ENCODE measurements at regions not wholly inside any gene's neighbourhood (a gene's known extent, or its start where the extent isn't known, plus 50 kb on each side); places are given as distances from the start of the nearest gene placed in this dataset.

GRCh38 chr4:61086979-61087378 lies 113.1 kb upstream of the ADGRL3 start:
- no peak overlapping the region for H2BK20ac ChIP-seq (ENCODE audit: low read depth, low read length, poor library complexity, severe bottlenecking)
- no peak overlapping the region for H3K4me2 ChIP-seq (ENCODE audit: insufficient read depth, insufficient read length, low read length)
- Mint-ChIP-seq H3K4me3 (no peak overlapping the region), H3K36me3 (ENCODE audit: insufficient read depth in 1 of 3, low read depth in 3 of 3) (no peaks in the 10 kb centered on the region), H3K9me3 (no peaks in the 10 kb centered on the region), H3K27ac (no peak overlapping the region; a peak in 1 of 7 replicates), H3K27me3 (ENCODE audit: low read depth) (no peaks in the 10 kb centered on the region), H3K4me1 (peaks cover 3% of the 10 kb centered on the region in 2 experiments; a peak in 1 of 4 replicates)
- H4K8ac ChIP-seq (replicated peaks; ENCODE audit: insufficient read length, low read depth, low read length) = no peak overlapping the region
- H2BK15ac ChIP-seq (ENCODE audit: low read depth, low read length) = no peak overlapping the region
- H3K14ac ChIP-seq (ENCODE audit: insufficient read depth, low read length) = no peak overlapping the region
- no peak for DNase-seq
- H3K56ac ChIP-seq (ENCODE audit: insufficient read length, low read depth, low read length) = no peak overlapping the region
- no peak for TF ChIP-seq CTCF (conservative IDR thresholded peaks at IDR 0.05)
- no peak overlapping the region for H2BK120ac ChIP-seq (ENCODE audit: low read depth, low read length, poor library complexity, severe bottlenecking)
- H3T11ph ChIP-seq (ENCODE audit: low read length) = no peak overlapping the region
- no peaks in the 10 kb centered on the region for H3K27me3 ChIP-seq (ENCODE audit: insufficient read depth, low read length)
- no peaks in the 10 kb centered on the region for H4K20me1 ChIP-seq (ENCODE audit: control insufficient read depth, insufficient read depth, insufficient read length)
- no peak overlapping the region for H2AK5ac ChIP-seq (ENCODE audit: insufficient read length, low read length)
- H2BK5ac ChIP-seq (ENCODE audit: insufficient read length, low read length) = no peak overlapping the region
- H3K18ac ChIP-seq (ENCODE audit: insufficient read length, low read depth, low read length) = no peak overlapping the region
- no CpG with 5 or more reads among the region's 3 CpGs for WGBS (ENCODE audit: extremely low coverage, insufficient read length, low lambda C conversion rate)
- H3K9ac ChIP-seq (ENCODE audit: extremely low read depth, insufficient read length, low read length) = no peak overlapping the region
- H3K4me1 ChIP-seq (ENCODE audit: insufficient read depth, low read length) = no peaks in the 10 kb centered on the region
- no peaks in the 10 kb centered on the region for H3K23me2 ChIP-seq (ENCODE audit: insufficient read length, low read depth, low read length, poor library complexity, severe bottlenecking)
- no peak overlapping the region for H3K4ac ChIP-seq (ENCODE audit: low read depth, low read length)
- H3K79me2 ChIP-seq (ENCODE audit: insufficient read depth, low read length) = no peaks in the 10 kb centered on the region
- H3K27ac ChIP-seq (ENCODE audit: insufficient read length, low read depth, low read length) = no peak overlapping the region
- H3K79me1 ChIP-seq (ENCODE audit: insufficient read depth, low read depth, low read length, poor library complexity, severe bottlenecking) = no peaks in the 10 kb centered on the region
- no peak overlapping the region for H2BK12ac ChIP-seq (ENCODE audit: insufficient read length, low read depth, low read length)
- no peak overlapping the region for H4K5ac ChIP-seq (ENCODE audit: insufficient read length, low read depth, low read length)
- no peak overlapping the region for H2AFZ ChIP-seq (ENCODE audit: low read length)
- H3K9me3 ChIP-seq (ENCODE audit: control insufficient read depth, low read depth, low read length) = no peaks in the 10 kb centered on the region
- H3K23ac ChIP-seq (ENCODE audit: insufficient read length, low read depth, low read length) = no peak overlapping the region
- H4K91ac ChIP-seq (ENCODE audit: insufficient read length, low read depth, low read length) = no peak overlapping the region

Measured in H9 (cell line).